ENCODE measurements at regions not wholly inside any gene's neighbourhood (a gene's known extent, or its start where the extent isn't known, plus 50 kb on each side); places are given as distances from the start of the nearest gene placed in this dataset.

DNA sequence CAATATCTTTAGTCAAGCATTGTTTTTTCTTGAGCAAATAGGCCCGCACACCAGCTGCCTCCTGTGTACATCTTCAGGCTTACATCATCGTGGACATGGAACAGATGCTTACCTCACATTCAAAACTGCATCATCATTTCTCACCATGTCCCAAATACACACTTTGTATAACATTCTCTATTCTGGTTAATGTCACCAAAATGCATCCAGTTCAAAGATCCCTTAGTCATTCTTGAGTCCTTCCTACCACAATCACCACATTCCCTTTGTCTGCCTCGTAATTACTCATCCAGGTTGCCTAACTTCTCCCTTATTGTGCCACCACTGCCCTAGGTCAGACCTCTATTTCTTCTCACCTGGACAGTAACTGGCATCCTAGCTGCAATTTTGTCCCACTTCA, 373.7 kb upstream of the GALNT5 start:
- TF ChIP-seq POLR2A (IDR thresholded peaks at IDR 0.05) (no peak), CTCF (IDR thresholded peaks at IDR 0.05) (no peak)

Measured in adrenal gland (tissue), 5 donors.